ENCODE measurements at regions not wholly inside any gene's neighbourhood (a gene's known extent, or its start where the extent isn't known, plus 50 kb on each side); places are given as distances from the start of the nearest gene placed in this dataset.

DNA sequence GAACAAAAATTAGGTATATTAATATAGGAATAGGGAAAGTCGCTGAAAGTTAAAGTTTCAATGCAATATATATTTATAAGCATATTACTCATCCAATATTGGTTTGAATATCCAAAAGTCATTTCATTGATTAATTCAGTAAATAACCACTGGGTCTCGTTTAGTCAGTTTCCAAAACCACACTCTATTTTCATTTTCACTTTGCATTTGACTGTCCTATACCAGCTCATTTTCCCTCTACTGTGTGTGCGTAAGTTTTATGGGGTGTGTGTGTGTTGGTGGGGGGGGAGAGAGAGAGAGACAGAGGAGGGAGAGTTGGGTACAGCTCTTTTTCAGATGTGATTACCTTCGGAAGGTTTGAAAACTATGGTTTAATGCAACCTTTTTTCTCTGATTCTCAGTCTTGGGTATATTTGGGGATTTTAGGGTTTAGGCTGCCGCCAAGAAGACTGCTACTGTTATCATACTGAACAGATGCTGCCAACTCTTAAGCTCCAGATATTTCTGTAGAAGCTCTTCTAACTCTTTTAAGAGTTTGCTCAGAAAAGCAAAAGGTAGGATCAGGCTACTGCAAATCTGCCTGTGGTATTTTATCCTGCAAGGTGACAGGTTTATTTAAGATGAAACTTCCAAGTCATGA is 1427.4 kb downstream of the PCDH7 start:
- TF ChIP-seq, protein P1, sequence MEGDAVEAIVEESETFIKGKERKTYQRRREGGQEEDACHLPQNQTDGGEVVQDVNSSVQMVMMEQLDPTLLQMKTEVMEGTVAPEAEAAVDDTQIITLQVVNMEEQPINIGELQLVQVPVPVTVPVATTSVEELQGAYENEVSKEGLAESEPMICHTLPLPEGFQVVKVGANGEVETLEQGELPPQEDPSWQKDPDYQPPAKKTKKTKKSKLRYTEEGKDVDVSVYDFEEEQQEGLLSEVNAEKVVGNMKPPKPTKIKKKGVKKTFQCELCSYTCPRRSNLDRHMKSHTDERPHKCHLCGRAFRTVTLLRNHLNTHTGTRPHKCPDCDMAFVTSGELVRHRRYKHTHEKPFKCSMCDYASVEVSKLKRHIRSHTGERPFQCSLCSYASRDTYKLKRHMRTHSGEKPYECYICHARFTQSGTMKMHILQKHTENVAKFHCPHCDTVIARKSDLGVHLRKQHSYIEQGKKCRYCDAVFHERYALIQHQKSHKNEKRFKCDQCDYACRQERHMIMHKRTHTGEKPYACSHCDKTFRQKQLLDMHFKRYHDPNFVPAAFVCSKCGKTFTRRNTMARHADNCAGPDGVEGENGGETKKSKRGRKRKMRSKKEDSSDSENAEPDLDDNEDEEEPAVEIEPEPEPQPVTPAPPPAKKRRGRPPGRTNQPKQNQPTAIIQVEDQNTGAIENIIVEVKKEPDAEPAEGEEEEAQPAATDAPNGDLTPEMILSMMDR (conservative IDR thresholded peaks at IDR 0.05; ENCODE audit: low read depth, low read length) = no peak
- H3K4me3 ChIP-seq (ENCODE audit: low read depth, low read length) = no peak overlapping the region
- no peak for DNase-seq (ENCODE audit: low read depth)

DNA sequence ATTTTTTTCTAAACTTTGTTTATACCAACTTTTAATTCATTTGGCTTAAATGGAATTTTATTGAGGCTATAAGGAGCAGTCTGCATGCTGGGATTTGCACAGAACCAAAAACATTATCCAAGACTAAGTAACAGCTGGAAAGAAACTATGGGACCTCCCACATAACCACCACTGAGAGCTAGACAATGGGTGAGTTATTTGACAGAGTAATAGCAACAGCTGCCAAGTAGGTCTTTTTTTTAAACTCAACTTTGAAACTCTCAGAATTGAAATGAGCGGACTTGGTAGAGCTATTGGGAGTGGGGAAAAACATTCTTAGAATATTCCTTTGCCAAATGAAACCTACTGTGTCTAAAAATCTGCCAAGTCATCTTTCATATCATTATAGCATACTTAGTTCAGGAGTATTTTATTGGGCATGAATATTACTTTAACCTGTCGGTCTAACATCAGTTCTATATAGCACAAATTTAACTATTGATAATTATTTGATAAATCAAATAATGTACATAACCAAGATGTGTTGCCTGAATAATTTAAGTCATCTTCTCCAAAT is 1428.0 kb downstream of the PCDH7 start:
- no peak for DNase-seq (ENCODE audit: low read depth)
- TF ChIP-seq, protein P1 (conservative IDR thresholded peaks at IDR 0.05; ENCODE audit: low read depth, low read length) = no peak
- no peak overlapping the region for H3K4me3 ChIP-seq (ENCODE audit: low read depth, low read length)

DNA sequence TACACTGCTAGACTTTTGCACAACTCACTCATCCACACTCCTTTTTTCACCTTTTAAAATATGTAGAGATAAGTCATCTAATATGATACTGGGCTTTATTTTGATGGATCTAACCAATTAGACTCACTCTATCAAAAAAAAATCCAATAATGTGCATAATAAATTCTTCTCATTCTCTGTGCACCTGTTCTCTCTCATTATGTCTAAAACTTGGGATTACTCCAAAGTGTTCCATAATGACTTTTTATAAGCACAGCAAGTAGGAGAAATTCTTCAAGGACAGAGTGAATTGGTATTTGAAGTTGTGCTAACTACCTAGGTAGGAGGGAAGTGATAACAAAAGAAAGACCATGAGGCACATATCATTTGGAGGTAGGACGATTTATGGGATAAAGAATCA is 1438.8 kb downstream of the PCDH7 start:
- TF ChIP-seq, protein P1 (conservative IDR thresholded peaks at IDR 0.05; ENCODE audit: low read depth, low read length) = no peak
- no peak overlapping the region for H3K4me3 ChIP-seq (ENCODE audit: low read depth, low read length)

DNA sequence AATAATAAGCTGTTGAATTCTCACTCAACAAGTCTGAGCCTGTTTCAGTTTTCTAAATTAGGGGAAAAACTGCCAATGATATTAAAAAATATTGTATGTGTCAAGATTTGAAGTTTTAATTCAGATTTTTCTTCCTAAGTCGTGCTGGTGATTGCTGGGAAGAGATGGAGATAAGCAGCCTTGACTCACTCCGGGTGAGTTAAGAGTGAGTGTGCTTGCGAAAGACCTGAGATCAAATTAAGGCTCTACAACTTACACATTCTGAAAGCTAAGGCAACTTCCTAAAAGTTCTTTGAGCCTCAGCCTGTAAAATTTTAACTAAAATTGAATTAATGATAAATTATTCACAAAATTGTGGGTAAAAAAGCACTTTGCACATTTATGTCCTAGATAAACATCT is 1441.2 kb downstream of the PCDH7 start:
- no peak for DNase-seq (ENCODE audit: low read depth)
- no peak overlapping the region for H3K4me3 ChIP-seq (ENCODE audit: low read depth, low read length)
- TF ChIP-seq, protein P1 (conservative IDR thresholded peaks at IDR 0.05; ENCODE audit: low read depth, low read length) = no peak

More for the DNA sequence above, 1438.8 kb downstream of the PCDH7 start:
- DNase-seq (ENCODE audit: low read depth) = no peak

DNA sequence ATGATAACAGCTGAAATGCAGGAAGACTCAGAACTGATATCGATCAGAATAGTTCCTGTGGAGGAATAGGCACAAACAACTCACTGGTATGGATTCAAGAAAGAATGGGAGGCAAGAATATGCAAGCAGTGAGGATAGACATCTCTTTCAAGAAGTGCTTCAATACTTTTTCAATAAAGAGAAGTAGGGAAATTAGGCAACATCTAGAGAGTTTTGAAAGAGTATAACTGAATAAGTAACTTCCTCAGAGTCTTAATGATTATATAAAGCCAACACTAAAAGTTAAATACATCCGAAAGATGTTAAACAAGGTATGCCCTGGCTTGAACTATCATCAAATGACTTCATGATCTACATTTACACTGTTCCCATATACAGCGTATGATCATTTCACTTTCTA is 1443.0 kb downstream of the PCDH7 start:
- H3K4me3 ChIP-seq (ENCODE audit: low read depth, low read length) = no peak overlapping the region
- DNase-seq (ENCODE audit: low read depth) = no peak
- TF ChIP-seq, protein P1 (conservative IDR thresholded peaks at IDR 0.05; ENCODE audit: low read depth, low read length) = no peak

DNA sequence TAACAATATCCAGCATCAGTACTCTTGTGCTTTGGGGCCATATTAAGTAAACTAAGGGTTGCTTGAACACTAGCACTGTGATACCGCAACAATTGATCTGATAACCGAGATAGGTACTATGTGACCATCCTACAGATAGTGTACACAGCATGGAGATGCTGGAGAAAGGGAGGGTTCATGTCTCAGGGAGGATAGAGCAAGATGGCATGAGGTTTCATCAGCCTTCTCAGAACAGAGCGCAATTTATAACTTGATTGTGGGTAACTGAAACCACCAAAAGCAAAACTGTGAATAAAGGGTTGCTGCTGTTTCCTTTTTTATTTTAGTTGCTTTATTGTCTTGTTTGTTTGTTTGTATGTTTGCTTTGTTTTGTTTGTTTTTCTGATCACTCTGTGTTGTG is 1449.7 kb downstream of the PCDH7 start:
- TF ChIP-seq, protein P1 (conservative IDR thresholded peaks at IDR 0.05; ENCODE audit: low read depth, low read length) = no peak
- DNase-seq (ENCODE audit: low read depth) = no peak
- no peak overlapping the region for H3K4me3 ChIP-seq (ENCODE audit: low read depth, low read length)

DNA sequence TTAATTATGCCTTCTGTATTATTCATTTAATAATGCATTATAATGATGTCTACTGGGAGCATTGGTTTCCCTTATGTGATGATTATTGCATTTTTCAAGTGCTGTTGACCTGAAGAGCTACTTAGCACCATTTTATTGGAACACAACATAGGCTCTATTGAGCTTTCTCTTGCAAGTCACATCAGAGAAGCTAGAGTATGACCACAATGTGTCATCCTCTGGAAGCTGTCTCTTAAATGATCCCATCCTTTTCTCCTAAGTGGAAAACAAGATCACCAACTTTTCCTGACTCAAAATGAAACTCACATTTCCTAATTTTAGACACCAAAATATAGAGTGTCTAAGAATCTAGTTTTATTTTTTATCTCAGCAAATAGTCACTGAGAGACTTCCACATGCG is 1451.9 kb downstream of the PCDH7 start:
- H3K4me3 ChIP-seq (ENCODE audit: low read depth, low read length) = no peak overlapping the region
- TF ChIP-seq, protein P1 (conservative IDR thresholded peaks at IDR 0.05; ENCODE audit: low read depth, low read length) = no peak
- no peak for DNase-seq (ENCODE audit: low read depth)
